IPS DF 19.7 (cell line): ENCODE measurements at regions not wholly inside any gene's neighbourhood (a gene's known extent, or its start where the extent isn't known, plus 50 kb on each side); places are given as distances from the start of the nearest gene placed in this dataset.

Source experiments
- DNase-seq: peaks from one replicate; pipeline ENCODE4 v3.0.0-alpha.2; 2013; ENCODE audit warnings: low read depth, low spot score

DNA sequence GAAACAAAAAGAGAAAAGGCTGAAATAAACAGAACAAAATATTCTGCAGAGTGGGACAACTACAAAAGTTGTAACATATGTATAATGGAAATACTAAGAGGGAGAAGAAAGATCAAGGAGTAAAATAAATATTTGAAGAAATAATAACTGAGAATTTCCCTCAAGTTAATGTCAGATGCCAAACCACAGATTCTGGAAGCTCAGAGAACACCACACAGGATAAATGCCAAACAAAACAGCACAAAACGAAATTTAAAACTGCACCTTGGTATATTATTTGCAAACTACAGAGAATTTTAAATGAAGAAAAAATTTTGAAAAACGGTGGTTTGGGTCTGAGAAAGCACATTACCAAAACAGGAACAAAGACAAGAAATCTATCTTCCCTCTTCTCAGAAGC lies 1588.9 kb upstream of the TMEFF2 start:
- DNase-seq, result no peak

DNA sequence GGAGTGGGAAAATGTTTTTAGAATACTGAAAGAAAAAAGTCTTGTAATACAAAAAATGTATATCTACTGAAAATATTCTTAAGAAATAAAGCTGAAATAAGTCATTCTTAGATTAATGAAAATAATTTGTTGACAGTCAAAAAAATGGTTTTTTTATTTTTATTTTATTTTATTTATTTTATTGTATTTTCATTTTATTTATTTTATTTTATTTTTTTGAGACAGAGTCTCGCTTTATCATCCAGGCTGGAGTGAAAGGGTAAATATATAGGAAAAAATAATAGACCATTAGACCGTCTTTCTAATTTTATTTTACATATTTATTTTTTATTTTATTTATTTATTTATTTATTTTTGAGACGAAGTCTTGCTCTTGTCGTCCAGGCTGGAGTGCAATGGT lies 1583.6 kb upstream of the TMEFF2 start:
- no peak for DNase-seq

DNA sequence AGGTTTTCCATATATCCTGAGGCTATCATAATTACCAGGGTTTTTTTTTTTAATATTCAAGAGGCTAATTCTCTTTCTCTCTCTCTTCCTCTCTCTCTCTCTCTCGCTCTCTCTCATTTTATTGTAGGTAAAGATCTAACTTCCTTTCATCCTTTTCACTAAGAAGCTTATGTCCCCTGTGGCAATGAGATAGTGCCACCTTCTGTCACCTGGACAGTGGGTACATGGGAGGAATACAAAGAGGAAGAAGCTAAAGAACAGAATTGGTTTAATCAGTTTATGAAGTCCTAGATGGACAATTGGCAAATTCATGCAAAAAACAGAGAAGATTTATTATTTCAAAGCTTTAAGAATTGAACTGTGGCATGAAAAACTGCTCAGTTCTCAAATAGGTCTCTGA lies 1582.3 kb upstream of the TMEFF2 start:
- DNase-seq, result no peak

DNA sequence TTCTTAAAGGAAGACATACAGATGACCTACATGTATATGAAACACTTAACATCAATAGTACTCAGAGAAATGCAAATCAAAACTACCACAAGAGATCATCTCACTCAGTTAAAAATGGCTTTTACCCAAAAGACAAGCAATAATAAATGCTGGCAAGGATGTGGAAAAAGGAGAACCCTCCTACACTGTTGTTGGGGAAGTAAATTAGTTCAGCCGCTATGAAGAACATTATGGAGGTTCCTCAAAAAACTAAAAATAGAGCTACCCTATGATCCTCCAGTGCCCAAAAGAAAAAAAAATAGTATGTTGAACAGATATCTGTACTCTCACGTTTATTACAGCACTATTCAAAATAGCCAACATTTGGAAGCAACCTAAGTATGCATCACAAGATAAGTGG lies 1579.4 kb upstream of the TMEFF2 start:
- no peak for DNase-seq

DNA sequence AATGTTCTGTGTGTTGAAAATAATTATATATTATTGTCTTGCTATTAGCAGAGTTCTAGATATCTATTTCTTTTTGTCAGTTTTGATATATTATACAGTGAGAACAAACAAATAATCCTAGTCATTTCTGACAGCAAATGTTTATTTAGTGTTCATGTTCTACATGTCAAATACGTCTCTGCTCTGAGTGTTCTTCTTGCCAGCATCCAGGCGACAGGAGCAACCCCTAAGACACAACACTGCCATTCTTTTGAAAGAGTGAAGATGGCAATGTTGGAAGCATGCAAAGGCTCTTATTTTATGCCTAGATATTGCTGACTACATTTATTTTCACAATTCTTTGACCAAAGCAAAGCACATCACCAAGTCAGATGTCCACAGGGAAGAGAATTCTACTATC lies 1556.6 kb upstream of the TMEFF2 start:
- no peak for DNase-seq

DNA sequence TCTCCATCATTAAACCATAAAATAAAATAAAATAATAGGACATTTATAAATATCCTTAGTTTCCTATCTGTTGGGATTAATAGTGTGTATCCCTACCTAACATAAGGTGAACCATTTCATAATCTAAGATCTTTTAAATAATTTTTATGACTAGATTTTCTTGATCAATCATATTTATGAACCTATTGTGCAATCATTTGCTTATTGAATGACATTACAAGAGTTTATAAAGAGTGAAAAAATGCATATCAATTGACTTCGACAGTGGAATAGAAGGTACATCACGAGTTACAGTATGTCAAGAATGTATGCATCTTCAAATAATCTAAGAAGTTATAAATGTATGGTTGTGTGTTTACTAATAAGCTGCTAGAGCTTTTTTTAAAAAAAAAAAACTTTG lies 1554.8 kb upstream of the TMEFF2 start:
- no peak for DNase-seq

DNA sequence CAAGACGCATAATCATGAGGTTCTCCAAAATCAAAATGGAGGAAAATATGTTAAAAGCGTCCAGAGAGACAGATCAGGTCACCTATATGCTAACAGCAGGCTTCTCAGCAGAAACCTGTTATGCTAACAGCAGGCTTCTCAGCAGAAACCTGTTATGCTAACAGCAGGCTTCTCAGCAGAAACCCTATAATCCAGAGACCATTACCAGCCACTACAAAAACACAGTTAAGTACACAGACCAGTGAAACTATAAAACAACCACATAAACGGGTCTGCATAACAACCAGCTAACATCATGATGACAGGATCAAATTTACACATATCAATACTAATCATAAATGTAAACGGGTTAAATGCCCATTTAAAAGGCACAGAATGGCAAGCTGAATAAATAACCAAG lies 1548.4 kb upstream of the TMEFF2 start:
- no peak for DNase-seq

DNA sequence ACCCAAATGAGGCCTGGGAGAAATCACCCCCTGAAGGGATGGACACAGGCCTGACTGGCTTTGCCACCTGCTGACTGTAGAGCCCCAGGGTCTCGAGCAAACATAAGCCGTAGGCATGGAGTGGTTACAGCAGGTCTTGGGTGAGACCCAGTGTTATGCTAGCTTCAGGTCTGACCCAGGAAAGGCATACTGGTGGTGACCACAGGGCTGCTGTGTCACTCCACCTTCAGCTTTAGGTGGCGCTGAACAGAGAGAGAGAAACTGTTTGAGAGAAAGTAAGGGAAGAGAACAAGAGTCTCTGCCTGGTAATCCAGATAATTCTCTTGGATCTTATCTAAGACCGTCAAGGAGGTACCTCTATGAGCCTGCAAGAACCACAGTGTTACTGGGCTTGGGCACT lies 1544.2 kb upstream of the TMEFF2 start:
- no peak for DNase-seq

DNA sequence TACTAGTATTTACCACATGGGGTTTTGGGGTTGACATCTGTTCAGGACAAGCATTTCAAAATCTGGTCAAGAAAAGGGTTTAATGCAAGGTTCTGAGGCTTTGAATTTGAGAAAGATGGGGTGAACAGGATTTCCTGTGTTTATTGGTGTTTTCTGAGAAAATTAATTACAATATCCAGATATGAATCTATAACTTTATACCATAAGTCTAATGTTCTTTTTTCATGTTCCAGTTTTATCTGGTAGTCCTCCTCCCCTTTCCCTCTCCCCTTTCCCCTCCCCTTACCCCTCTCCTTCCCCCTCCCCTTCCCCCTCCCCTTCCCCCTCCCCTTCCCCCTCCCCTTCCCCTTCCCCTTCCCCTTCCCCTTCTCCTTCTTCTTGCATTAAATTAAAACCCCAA lies 1518.2 kb upstream of the TMEFF2 start:
- no peak for DNase-seq

DNA sequence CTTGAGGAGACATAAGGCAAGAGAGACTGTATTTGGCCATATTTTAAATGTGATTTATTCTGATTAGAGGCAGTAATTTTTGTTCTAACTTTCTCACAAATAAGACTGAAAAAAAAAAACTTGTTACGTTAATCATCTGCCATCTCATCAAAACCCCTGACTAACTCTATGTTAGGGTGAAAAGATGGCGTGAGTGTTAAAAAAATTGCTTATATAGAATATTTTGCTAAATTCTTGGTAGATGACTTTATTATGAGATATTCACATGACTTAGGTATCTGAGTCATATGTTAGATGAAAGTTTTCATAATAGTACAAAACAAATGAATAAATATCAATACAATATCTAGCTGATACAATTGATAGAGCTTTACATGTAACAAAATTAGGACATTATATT lies 1508.7 kb upstream of the TMEFF2 start:
- DNase-seq, result no peak

DNA sequence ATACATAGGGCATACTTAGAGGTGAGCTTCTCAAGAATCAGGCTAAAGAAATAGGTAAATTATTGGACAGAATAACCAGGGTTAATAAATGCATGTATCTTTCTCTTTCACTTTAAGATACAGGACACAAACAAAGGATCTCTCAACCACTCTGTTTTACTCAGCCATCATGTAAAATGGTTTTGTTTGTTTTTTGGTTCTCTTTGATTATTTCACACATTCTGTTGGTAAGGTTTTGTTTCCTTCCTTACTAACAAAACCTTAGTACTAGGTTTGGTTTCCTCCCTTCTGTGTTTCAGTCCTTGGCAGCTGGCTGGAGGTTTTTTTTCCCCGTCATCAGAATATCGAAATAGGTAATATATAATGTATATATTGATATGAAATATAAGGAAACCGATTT lies 1506.8 kb upstream of the TMEFF2 start:
- DNase-seq, result no peak

DNA sequence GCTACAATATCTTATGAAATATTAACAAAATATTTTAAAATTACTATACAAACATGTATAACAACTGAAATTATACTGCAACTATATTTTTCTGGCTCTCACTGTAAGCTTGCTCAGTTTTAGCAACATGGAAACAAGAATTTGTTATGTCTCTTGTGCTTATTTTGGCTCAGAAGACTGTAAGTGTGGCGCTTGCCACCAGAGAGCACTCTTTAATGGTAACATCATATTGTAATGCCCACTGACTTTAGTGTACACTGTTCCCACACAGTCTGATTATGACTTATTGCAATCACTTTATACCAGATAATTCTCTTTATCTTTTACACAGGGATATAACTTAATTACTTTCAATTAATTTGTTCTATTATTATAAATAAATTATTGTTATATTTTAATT lies 1500.6 kb upstream of the TMEFF2 start:
- no peak for DNase-seq

DNA sequence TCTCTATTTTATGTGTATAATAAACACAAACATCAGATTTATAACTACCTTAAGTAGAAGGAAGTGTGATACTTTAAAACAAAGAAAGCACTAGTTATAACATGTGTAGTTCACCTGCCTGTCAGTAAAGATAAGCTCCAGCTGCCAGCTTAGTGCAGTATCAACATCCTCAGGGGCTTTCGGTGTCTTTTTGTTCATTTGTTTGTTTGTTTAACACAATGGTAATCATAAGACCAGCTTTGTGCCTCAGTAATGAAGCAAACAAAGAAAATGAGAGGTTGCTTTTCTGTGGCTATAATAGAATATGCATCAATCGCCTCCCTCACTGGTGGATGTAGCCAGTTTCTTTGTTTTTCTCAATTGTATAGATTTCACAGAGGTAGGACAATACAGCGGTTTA lies 1499.0 kb upstream of the TMEFF2 start:
- DNase-seq, result no peak

DNA sequence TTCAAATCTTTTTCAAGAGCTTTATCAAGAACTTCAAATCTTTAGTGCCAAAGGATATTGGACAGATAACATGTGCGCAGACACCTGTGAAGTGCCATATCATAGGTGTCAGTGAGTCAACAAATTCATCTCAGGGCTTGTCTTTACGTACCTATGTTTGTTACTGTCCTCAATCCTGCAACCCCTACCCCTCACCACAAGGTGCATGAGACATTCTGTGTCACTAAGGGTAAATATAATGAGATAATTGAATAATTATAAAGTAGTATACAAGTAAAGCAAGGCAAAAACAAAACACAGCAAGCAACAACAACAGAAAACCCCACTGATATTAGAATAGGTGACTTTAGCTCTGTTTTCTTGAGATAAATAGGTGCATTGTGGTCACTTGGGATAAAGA lies 1495.8 kb upstream of the TMEFF2 start:
- DNase-seq, result no peak

DNA sequence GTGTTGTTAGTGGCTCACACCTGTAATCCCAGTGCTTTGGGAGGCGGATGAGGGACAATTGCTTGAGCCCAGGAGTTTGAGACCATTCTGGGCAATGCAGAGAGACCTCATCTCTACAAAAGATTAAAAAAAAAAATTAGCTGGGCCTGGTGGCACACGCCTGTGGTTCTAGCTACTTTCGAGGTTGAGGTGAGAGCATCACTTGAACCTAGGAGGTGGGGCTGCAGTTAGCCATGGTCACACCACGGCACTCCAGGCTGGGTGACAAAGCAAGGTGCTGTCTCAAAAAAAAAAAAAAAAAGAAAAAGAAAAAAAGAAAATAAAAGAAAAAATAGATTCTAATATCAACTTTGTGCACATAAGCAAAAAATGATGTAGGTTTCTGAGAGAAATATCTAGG lies 1492.5 kb upstream of the TMEFF2 start:
- no peak for DNase-seq

DNA sequence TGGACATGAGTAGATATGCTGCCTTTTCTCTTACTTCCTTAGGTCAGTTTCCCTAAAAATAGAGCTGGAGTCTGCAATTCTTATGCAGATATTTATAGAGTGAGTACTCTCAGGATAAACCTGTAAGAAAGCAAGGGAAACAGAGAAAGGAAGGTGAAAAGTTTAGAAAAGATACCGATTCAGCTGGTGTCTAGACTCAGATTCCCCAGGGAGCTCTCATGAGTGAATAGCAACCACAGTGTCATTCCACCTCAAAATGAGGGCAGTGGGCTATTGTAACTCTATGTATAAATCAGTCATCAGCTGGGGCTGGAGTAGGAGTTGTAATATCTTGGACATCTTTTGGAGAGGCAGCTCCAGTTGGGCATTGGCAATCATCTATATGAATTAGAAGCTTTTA lies 1485.1 kb upstream of the TMEFF2 start:
- DNase-seq, result no peak

DNA sequence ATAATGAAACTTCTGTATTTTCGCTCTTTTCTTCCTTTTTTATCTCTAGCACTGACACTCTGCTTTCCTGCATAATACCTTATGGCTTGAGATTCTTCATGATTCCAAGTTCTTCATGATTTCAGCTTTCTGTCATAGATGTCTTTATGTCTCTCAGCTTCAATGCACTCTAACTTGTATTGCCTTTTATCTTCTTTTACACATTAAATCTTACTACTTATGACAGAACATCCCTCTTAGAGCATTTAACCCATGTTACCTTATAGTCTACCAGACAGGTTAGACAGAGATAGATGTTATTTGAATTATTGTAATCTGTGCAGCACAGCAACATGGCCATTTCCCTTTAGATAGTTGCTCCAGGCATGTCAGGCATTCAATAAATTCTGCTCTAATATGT lies 1475.7 kb upstream of the TMEFF2 start:
- no peak for DNase-seq

DNA sequence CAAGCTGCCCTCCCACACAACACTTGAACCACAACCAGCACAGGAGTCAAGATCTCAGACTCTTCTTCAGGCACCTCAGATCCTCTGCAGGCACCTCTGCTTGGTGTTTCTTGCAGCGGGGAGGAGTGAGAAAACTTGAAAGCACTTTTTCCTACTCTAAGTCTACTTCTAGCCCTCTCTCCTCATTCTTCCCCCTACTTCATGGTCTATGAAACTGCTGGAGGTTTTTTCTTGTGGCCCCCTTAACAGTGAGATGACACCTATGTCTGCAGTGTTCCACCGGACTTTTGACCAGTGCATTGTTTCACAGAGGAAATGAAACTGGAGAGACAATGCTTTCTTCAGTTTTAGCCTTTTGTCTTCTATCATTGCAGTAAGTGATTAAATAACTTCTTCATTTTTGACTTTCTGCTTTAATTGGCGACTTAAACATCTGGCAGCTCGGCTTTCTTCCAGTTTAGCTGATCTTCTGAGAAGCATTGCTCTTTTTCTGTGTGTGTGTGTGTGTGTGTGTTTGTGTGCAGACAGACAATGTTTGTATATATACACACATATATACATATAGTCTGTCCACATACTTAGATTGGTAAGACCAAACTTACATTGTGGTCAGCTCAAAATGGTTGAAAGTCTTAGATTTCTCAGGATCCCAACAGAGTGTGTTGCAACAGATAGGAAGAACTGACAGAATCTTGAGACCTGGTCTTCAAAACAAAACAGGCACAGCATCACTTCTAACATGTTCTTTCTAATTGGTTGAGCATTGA lies 1474.0 kb upstream of the TMEFF2 start:
- no peak for DNase-seq

DNA sequence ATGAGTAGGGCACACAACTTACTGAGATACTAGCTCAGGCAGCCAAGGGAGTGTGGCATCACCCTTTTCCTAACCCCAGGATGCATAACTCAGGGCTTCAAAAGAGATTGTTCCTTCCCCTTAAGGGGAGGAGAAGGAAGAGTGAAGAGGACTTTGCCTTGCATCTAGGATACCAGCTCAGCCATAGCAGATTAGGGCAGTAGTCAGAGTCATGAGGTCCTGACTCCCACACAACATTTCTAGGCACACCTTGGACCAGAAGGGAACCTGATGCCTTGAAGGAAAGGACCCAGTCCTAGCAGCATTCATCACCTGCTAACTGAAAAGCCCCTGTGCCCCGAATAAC lies 1433.2 kb upstream of the TMEFF2 start:
- no peak for DNase-seq

DNA sequence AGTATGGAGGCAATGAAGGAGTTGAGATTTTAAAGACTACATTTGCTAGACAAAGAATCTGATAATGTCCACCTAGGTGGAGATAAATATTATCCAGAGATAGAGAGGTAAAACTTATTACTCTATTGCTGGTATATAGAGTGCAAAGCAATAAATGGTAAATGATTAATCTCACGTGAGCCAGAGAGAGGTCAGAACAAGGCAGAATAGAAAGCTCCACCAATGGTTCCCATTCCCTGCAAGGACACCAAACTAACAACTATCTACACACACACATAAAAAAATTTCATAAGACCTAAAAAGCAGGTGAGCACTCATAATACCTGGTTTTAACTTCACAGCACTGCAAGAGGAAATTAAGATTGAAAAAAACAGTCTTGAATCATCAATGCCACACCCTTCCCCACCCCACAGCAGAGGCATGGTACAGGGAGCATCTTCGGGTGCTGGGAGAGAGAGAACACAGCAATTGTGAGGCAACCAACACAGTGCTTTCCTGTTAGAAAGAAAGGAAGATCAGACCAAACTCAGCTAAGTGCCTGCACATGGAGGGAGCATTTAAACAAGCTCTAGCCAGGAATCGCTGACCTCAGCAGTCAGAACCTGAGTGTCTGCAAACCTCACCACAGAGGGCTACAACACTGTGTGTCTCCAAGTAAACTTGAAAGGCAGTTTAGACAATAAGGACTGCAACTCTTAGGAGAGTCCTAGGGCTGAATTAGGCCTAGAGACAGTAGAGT lies 1432.6 kb upstream of the TMEFF2 start:
- DNase-seq, result no peak

DNA sequence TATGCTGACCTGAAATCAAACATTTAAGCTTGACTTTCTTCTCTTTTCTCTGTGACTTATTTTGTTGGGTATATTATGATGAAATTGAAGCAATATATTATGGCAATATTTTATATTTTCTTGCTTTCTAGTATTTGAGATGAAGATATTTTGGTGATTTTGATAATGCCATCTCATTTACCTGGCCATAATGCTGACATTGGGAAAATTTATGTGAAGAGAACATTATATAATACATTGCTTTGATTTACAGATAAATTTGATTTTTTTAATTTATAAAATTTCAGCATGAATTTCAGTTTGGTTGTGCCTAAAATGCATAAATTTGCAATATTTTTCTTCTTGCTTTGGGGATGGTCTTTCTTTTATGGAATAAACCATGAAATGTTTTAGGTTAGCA lies 1413.7 kb upstream of the TMEFF2 start:
- DNase-seq, result no peak

DNA sequence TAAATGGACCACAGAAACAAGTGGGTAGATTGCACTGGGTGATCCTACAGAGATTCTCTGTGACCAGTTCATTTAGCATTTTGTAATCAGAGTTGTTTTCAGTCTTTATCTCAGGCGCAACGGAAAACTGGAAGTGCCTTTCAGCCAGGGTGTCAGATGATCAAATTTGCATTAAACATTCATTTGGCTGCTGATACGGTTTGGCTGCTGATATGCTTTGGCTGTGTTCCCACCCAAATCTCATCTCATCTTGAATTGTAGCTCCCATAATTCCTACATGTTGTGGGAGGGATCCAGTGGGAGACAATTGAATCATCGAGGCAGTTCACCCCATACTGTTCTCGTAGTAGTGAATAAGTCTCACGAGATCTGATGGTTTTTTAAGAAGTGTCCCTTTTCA lies 1396.1 kb upstream of the TMEFF2 start:
- no peak for DNase-seq

DNA sequence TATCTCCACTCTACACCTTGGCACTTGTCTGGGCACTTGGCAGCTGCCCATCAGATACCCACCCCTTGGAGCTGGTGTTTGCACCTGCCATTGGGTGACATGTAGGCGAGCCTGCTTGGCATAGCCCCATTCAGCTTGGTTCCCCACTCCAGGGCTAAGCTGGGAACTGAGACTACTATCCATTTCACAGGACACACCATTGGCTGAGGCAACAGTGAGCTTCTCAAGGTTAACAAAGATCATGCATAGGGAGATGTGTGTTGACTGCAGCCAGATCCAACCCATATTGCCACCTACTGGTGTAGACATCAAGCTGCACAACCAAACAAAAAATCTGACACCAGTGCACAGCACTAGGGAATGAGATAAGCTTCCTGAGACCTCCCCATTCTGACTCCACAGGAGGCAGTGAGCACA lies 1389.8 kb upstream of the TMEFF2 start:
- peak; percentile 45 for DNase-seq
